C4-2B (cell line): ENCODE measurements at regions not wholly inside any gene's neighbourhood (a gene's known extent, or its start where the extent isn't known, plus 50 kb on each side); places are given as distances from the start of the nearest gene placed in this dataset.

Source experiments
- CTCF ChIP-seq: fragments of 450-650 bp; conservative IDR thresholded peaks from 2 replicates; pipeline ENCODE4 v1.5.1; 2017; ENCODE audit warnings: mild to moderate bottlenecking
- ZFX ChIP-seq: fragments of 450-650 bp; IDR thresholded peaks from 2 replicates; pipeline ENCODE4 v1.6.1; 2017

GRCh38 chr5:102666164-102666946 lies 88.8 kb upstream of the PAM start:
- TF ChIP-seq CTCF: no peak
- no peak for TF ChIP-seq ZFX
